ENCODE measurements at regions not wholly inside any gene's neighbourhood (a gene's known extent, or its start where the extent isn't known, plus 50 kb on each side); places are given as distances from the start of the nearest gene placed in this dataset.
"Not testable (repeated sequence)": the region's sequence is repeated elsewhere in the genome, so short reads cannot be mapped to it uniquely, and the experiment has no call there.

DNA sequence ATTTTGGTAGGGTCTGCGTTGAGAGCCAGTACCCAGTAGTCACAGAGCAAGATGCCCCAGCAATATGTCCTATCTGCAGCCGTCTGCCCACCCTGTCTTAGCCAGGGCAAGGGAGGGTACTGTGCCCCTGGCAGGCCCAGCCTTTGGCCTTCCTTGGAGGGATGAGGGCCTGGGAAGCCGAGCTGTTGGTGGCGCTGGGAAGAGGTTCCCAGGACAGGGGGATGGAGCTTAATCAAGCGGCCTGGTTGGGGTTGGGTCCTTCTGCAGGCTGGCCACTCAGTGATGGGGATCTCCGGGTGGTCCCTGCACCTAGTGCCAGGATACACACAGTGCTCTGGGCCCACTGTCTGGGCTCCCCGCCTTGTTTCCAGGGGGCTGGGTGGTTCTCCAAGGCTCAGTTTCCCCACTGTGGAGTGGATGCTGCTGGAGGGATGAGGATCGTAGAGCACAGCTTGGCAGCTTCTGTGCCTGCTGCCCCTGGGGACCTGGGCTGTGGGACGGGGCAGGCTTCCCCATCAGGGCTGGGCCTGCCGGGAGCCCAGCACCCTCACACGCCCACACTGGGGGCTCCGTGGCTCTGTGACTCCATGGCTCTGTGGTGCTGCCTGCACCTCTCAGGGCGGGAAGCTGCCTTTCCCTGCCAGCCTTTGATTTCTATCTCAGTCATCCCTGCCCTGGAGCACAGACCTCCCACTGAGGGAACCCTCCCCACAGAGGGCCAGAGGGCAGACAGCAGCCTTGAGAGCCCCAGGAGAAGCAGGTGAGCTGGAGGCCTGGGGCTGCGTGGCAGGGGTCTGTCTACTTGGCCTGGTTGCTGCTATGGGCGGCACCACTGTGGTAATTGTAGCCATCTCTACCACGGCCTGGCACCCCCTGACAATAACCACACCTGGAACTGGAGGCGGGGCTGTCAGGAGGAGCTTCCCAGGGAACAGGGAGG lies 357.0 kb downstream of the TMEM121 start:
- Histone ChIP-seq H3K36me3 (ENCODE audit: insufficient read depth, low read length) (no peaks in the 10 kb centered on the region), H3K9me3 (ENCODE audit: low read length) (no peaks in the 10 kb centered on the region), H2AFZ (ENCODE audit: low read depth, low read length) (no peak overlapping the region), H3K4me3 (ENCODE audit: low read length) (no peak overlapping the region), H3K4me1 (ENCODE audit: insufficient read depth, low read length) (no peaks in the 10 kb centered on the region), H3K27me3 (ENCODE audit: insufficient read depth, low read length) (peaks cover 37% of the 10 kb centered on the region)

DNA sequence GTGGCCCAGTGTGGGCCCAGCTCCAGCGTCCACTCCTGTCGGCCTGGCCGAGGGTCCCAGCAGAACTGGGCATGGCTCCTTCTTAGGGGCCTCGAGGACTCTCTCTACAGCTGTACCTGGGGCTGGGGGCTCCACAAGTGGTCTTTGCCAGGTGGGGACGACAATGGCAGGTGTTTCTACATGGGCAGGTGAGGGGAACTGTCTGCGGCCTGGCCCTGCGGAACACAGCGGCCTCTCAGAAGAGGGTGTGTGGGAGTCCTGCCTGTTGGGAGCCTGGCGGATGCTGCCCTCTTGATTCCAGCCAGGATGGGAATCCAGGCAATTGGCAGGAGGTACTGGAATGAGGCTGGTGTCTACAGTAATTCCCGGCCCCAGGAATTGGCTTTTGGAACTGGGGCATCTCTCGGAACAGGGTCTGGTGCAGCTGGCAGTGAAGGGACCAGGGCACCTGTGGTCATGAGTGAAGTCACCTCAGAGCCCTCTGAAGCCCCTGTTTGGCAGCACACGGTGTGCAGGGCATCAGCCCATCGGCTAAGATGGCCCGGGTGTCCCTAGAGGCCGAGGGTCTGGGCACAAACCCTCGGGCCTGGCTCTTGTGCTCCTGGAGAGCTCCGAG lies 357.9 kb downstream of the TMEM121 start:
- H3K4me3 ChIP-seq (ENCODE audit: low read length); H3K9me3 ChIP-seq (ENCODE audit: low read length); H3K36me3 ChIP-seq (ENCODE audit: insufficient read depth, low read length); H2AFZ ChIP-seq (ENCODE audit: low read depth, low read length); H3K4me1 ChIP-seq (ENCODE audit: insufficient read depth, low read length): not testable (repeated sequence)
- H3K27me3 ChIP-seq (ENCODE audit: insufficient read depth, low read length), result peaks cover 32% of the 10 kb centered on the region

DNA sequence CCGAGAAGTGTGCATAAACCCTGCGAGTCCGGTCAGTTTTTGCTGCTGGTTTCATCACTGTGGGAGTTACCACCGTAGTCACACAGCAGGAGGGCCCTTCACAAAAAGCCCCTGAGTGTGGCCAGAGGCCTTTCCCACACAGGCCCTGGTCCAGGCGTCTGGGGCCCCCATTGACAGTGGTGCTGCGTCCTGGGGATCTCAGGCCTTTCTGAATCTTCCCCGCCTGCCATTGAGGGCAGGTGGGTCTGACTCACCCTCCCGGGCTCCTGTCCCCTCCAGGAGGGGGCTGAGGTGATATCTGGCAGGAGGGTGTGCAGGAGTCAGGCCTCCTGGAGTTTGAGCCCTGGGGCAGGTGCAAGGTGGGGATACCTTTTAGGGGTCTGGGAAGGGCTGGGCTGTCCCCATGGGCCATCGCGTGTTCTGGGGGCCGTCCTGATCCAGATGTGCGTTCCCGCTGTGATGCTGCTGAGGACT lies 358.5 kb downstream of the TMEM121 start:
- H2AFZ ChIP-seq (ENCODE audit: low read depth, low read length), result no peak overlapping the region
- peaks cover 27% of the 10 kb centered on the region for H3K27me3 ChIP-seq (ENCODE audit: insufficient read depth, low read length)
- no peak overlapping the region for H3K4me3 ChIP-seq (ENCODE audit: low read length)
- H3K36me3 ChIP-seq (ENCODE audit: insufficient read depth, low read length), result no peaks in the 10 kb centered on the region
- H3K9me3 ChIP-seq (ENCODE audit: low read length), result no peaks in the 10 kb centered on the region
- H3K4me1 ChIP-seq (ENCODE audit: insufficient read depth, low read length), result no peaks in the 10 kb centered on the region

DNA sequence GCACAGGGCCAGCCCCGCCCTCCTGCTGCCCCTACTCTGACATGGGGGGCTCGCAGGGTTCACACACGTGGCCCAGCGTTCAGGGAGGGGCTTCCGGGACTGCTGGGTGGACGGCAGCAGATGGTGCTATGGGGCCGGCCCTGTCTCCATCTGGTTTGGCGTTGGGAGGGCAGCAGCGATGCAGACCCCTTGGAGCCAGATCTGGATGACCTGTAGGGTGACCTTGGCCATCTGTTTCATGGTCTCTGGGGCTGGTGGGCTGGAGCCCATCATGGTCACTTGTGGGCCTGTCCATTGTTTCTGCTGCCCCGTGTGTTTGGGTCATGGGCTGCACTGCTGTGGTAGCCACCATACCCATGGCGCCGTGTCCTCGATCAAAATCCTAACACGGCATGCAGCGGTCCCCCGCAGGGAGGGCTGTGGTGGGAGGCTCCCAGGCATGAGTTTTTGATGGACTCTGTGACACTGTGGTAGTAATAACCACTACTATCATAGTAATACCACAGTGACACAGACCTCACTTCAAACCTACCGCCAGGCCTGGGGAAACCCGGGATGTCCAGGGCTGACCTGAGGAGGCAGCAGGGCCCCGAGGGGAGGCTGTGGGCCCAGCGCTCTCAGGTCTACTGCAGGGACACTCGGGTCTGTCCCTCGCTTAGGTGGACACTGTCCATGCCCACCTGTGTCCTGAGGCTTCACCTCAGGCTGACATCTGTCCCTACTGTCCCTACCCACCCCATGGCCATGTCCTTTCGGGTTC lies 359.4 kb downstream of the TMEM121 start:
- Histone ChIP-seq H3K36me3 (ENCODE audit: insufficient read depth, low read length) (no peaks in the 10 kb centered on the region), H3K4me3 (ENCODE audit: low read length) (no peak overlapping the region), H3K27me3 (ENCODE audit: insufficient read depth, low read length) (peaks cover 18% of the 10 kb centered on the region), H3K4me1 (ENCODE audit: insufficient read depth, low read length) (no peaks in the 10 kb centered on the region), H2AFZ (ENCODE audit: low read depth, low read length) (no peak overlapping the region), H3K9me3 (ENCODE audit: low read length) (no peaks in the 10 kb centered on the region)

DNA sequence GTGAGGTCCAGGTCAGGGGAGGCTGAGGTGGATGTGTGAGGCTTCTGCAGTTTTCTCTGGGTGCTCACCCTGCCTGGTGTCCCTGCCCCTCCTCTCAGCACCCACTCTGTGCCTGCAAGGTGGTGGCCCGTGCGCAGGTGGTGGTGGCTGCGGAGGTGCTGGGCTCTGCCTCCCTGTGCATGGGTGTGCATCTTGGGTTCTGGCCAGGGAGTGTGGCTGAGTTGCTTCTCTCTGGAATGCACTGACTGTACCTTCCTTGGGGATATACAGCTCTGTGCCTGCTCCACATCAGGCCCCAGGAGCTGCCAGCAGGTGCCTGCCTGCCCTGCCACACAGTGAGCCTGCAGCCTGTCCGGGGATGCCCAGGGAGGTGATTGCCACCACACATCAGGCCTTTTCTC lies 360.4 kb downstream of the TMEM121 start:
- not testable (repeated sequence) for H3K36me3 ChIP-seq (ENCODE audit: insufficient read depth, low read length); H2AFZ ChIP-seq (ENCODE audit: low read depth, low read length); H3K9me3 ChIP-seq (ENCODE audit: low read length); H3K4me1 ChIP-seq (ENCODE audit: insufficient read depth, low read length); H3K4me3 ChIP-seq (ENCODE audit: low read length)
- H3K27me3 ChIP-seq (ENCODE audit: insufficient read depth, low read length), result peaks cover 12% of the 10 kb centered on the region

DNA sequence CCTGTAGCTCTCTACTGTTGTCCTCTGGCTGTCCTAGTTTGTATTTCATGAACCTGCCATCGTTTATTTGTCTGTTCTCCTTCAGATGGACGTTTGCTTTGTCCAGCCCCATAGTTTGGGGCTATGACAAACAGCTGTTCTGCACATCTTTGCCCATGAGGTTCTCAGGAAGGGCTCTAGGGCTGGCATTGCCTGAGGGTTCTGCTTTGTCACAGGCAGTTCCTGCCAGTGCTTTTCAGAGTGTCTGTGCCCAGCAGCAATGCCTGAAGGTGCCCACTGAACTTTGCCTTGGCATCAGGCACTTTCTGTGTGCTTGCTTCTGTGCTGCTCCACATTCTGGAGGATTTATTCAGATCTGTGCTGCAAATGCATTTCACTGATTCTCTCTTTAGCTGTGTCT lies 361.3 kb downstream of the TMEM121 start:
- Histone ChIP-seq H3K4me3 (ENCODE audit: low read length) (no peak overlapping the region), H2AFZ (ENCODE audit: low read depth, low read length) (no peak overlapping the region), H3K9me3 (ENCODE audit: low read length) (no peaks in the 10 kb centered on the region), H3K27me3 (ENCODE audit: insufficient read depth, low read length) (peaks cover 9% of the 10 kb centered on the region), H3K4me1 (ENCODE audit: insufficient read depth, low read length) (no peaks in the 10 kb centered on the region), H3K36me3 (ENCODE audit: insufficient read depth, low read length) (no peaks in the 10 kb centered on the region)

DNA sequence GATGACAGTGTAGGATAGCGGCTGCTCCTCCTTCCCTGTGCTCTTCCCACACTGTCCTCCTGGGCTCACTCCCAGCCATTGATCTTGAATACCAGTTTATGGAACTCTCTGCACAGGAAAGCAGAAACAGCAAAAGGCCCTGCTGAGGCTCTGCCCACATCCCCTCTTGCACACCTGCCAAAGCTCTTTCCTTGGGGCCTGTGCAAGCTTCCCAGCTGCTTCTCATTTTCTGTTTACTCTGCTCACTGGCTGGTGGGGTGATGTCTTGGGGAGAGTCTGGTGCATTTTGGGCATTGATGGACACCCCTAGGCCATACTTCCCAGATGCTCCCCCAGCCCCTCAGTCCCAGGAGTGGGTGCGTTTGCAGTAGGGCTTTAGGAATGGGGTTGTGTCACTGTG lies 361.8 kb downstream of the TMEM121 start:
- no peaks in the 10 kb centered on the region for H3K9me3 ChIP-seq (ENCODE audit: low read length)
- peaks cover 5% of the 10 kb centered on the region for H3K27me3 ChIP-seq (ENCODE audit: insufficient read depth, low read length)
- H2AFZ ChIP-seq (ENCODE audit: low read depth, low read length), result no peak overlapping the region
- no peaks in the 10 kb centered on the region for H3K4me1 ChIP-seq (ENCODE audit: insufficient read depth, low read length)
- H3K4me3 ChIP-seq (ENCODE audit: low read length), result no peak overlapping the region
- no peaks in the 10 kb centered on the region for H3K36me3 ChIP-seq (ENCODE audit: insufficient read depth, low read length)

DNA sequence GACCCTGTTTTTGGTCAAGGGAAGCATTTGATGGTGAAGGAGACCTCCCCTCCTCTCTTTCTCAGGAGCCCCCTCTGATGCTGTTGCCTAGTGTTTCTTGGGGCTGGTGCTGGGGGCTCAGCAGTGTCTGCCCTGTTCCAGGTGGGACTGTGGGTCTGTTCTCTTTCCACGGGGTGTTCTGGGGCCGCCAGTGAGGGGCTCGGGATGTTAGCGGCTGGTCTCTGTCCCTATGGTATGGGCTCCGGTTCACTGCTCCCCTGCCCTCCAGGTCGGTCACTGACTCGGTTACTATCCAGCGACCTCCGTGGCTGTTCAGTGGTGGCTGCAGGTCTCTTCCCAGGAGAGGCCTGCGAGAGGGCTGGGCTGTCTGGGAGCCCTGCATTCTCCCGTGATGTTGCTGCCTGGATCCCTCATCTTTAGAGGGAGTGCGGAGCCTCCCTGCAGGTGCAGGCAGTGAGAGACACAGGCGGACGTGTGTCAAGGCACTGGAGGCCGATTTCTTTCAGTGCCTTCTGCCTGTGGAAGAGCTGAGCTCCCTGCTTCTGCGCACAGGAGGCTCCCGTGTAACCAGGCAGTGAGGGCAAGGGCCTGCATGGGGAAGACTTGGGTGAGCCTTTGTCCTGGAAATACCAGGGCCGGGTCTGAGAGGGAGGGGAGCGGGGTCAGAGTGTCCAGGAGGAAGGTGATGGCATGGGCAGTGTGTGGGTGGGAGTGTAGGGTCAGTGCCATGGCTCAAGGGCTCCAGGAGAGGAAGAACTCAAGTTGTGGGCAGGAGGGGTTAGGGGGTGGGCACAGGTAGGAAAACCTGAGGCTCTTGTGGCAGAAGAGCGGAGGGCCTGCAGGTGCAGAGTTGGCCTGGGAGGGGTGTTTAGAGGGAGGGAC lies 362.6 kb downstream of the TMEM121 start:
- Histone ChIP-seq H3K27me3 (ENCODE audit: insufficient read depth, low read length) (peaks cover 5% of the 10 kb centered on the region), H3K4me3 (ENCODE audit: low read length) (no peak overlapping the region), H3K4me1 (ENCODE audit: insufficient read depth, low read length) (no peaks in the 10 kb centered on the region), H2AFZ (ENCODE audit: low read depth, low read length) (no peak overlapping the region), H3K36me3 (ENCODE audit: insufficient read depth, low read length) (no peaks in the 10 kb centered on the region), H3K9me3 (ENCODE audit: low read length) (no peaks in the 10 kb centered on the region)

DNA sequence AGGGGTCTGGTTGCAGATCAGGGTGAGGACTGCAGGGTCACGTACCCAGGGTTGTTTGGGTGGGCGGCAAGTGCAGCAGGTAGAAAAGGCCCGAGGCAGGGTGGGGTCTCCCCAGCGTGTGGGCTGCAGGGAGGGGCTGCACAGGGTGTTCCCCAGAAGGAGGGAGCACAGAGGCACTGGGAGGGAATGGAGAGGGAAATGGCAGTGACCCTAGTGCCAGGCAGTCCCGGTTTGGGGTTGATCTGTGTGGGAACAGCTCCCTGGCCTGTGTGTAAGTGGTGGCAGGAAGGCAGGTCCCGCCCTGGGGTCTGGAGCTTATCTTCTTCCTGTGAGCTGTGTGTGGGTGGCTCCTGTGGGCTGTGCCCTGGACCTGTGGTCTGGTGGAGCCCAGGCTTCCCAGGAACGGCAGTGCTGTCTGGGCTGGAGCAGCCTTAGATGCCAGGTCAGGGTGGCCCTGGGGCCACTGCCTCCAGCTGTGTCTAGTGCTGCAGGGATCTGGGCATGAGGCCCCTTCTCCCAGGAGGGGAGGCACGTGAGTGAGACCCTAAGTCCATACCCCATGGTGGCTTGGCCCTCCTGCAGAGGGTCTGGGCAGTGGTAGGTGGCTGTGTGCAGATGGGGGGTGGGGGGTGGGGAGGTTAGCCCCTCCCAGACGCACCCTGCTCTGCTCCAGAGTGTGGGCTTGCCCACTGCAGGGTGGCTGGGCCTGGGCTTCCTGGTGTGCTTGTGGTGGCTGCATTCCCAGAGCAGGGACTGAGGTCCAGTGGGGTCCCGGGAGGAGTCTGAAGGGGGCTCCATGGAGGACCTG lies 363.5 kb downstream of the TMEM121 start:
- peaks cover 3% of the 10 kb centered on the region for H3K27me3 ChIP-seq (ENCODE audit: insufficient read depth, low read length)
- no peaks in the 10 kb centered on the region for H3K9me3 ChIP-seq (ENCODE audit: low read length)
- no peaks in the 10 kb centered on the region for H3K36me3 ChIP-seq (ENCODE audit: insufficient read depth, low read length)
- H3K4me1 ChIP-seq (ENCODE audit: insufficient read depth, low read length), result no peaks in the 10 kb centered on the region
- no peak overlapping the region for H3K4me3 ChIP-seq (ENCODE audit: low read length)
- H2AFZ ChIP-seq (ENCODE audit: low read depth, low read length), result no peak overlapping the region

DNA sequence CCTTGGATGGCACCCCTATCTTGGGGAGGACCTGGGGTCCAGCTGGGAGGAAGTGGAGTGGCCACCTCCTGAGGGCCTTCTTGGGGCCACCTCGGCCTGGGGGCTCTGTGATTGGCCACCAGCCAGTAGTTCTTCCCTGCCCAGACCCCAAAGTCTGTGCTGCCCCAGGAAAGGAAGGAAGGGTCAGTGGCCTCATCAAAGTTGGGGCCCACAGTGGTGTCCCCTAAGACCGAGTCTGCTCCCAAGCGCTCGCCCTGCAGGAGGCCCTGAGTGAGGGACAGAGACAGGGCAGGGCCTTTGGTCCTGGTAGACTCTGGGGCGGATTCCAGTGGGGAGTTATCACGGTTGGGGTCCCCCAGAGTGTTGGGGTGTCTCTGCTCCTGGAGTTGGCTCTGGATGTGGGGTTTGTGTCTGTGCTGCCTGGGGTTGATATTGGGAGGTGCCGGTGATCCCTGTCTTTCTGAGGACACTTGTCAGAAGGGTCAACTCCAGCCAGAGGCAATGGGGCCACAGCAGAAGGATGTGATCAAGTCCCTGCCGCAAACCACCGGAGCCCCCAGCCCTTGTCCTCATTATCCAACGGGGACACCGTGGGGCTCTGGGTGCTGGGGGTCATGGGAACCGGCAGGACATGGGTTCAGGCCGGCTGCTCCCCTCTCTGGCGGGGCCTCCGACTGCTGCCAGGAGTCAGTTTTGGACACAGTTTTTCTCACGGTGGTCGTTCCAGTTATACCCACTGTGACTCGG lies 364.3 kb downstream of the TMEM121 start:
- Histone ChIP-seq H3K27me3 (ENCODE audit: insufficient read depth, low read length) (peaks cover 3% of the 10 kb centered on the region), H2AFZ (ENCODE audit: low read depth, low read length) (no peak overlapping the region), H3K36me3 (ENCODE audit: insufficient read depth, low read length) (no peaks in the 10 kb centered on the region), H3K4me1 (ENCODE audit: insufficient read depth, low read length) (no peaks in the 10 kb centered on the region), H3K9me3 (ENCODE audit: low read length) (no peaks in the 10 kb centered on the region), H3K4me3 (ENCODE audit: low read length) (no peak overlapping the region)

DNA sequence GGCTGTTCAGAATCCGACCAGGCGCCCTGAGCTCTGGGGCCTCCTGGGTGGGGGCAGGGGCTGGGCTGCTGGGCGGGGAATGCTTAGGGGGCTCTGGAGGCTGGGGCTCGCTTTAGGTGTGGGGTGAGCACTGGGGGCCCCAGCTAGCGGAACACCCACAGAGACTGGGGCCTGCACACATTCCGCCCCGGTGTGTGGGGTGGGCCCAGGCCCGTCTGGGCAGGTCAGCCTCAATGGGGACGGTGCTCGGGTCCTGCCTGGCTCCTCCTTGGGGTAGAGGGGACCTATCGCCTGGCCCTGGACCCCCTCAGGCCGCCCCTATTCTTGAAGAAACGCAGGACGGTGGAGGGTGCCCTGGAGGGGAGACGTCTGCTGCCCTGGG lies 364.8 kb downstream of the TMEM121 start:
- H3K36me3 ChIP-seq (ENCODE audit: insufficient read depth, low read length), result no peaks in the 10 kb centered on the region
- no peaks in the 10 kb centered on the region for H3K4me1 ChIP-seq (ENCODE audit: insufficient read depth, low read length)
- no peak overlapping the region for H3K4me3 ChIP-seq (ENCODE audit: low read length)
- no peaks in the 10 kb centered on the region for H3K9me3 ChIP-seq (ENCODE audit: low read length)
- peaks cover 3% of the 10 kb centered on the region for H3K27me3 ChIP-seq (ENCODE audit: insufficient read depth, low read length)
- no peak overlapping the region for H2AFZ ChIP-seq (ENCODE audit: low read depth, low read length)

Data from neuron (in vitro differentiated cells).